ENCODE measurements at regions not wholly inside any gene's neighbourhood (a gene's known extent, or its start where the extent isn't known, plus 50 kb on each side); places are given as distances from the start of the nearest gene placed in this dataset.

- Histone ChIP-seq H3K27ac (ENCODE audit: low read length) (peak overlapping the region; percentile 82), H3K9me3 (ENCODE audit: control insufficient read depth in 1 of 2, low read length in 2 of 2) (no peaks in the 10 kb centered on the region), H3K27me3 (ENCODE audit: low read depth, low read length) (no peaks in the 10 kb centered on the region), H3K4me1 (ENCODE audit: control insufficient read depth in 1 of 2, insufficient read depth in 2 of 2, low read length in 2 of 2) (peaks cover 13 to 19% of the 10 kb centered on the region in 2 donors), H3K36me3 (ENCODE audit: control insufficient read depth in 1 of 2, insufficient read depth in 2 of 2, low read length in 2 of 2) (no peaks in the 10 kb centered on the region), H3K4me3 (ENCODE audit: low read depth in 1 of 2, low read length in 2 of 2) (no peak overlapping the region)
Observed at GRCh38 chr1:58883888-58884482, 100.1 kb upstream of the JUN start.

- peaks cover 13 to 19% of the 10 kb centered on the region in 2 donors for H3K4me1 ChIP-seq (ENCODE audit: control insufficient read depth in 1 of 2, insufficient read depth in 2 of 2, low read length in 2 of 2)
- no peak overlapping the region for H3K4me3 ChIP-seq (ENCODE audit: low read depth in 1 of 2, low read length in 2 of 2)
- peak overlapping the region; percentile 72 for H3K27ac ChIP-seq (ENCODE audit: low read length)
- no peaks in the 10 kb centered on the region for H3K9me3 ChIP-seq (ENCODE audit: control insufficient read depth in 1 of 2, low read length in 2 of 2)
- no peaks in the 10 kb centered on the region for H3K36me3 ChIP-seq (ENCODE audit: control insufficient read depth in 1 of 2, insufficient read depth in 2 of 2, low read length in 2 of 2)
- H3K27me3 ChIP-seq (ENCODE audit: low read depth, low read length), result no peaks in the 10 kb centered on the region
Observed at GRCh38 chr1:58884706-58885661, 101.1 kb upstream of the JUN start.

- Histone ChIP-seq H3K36me3 (ENCODE audit: control insufficient read depth in 1 of 2, insufficient read depth in 2 of 2, low read length in 2 of 2) (no peaks in the 10 kb centered on the region), H3K9me3 (ENCODE audit: control insufficient read depth in 1 of 2, low read length in 2 of 2) (no peaks in the 10 kb centered on the region), H3K4me3 (ENCODE audit: low read depth in 1 of 2, low read length in 2 of 2) (no peak overlapping the region), H3K4me1 (ENCODE audit: control insufficient read depth in 1 of 2, insufficient read depth in 2 of 2, low read length in 2 of 2) (peaks cover 13 to 19% of the 10 kb centered on the region in 2 donors), H3K27ac (ENCODE audit: low read length) (peak overlapping the region; percentile 72), H3K27me3 (ENCODE audit: low read depth, low read length) (no peaks in the 10 kb centered on the region)
Observed at GRCh38 chr1:58885998-58886397, 102.2 kb upstream of the JUN start.

GRCh38 chr1:58886611-58887010 lies 102.8 kb upstream of the JUN start:
- no peaks in the 10 kb centered on the region for H3K36me3 ChIP-seq (ENCODE audit: control insufficient read depth in 1 of 2, insufficient read depth in 2 of 2, low read length in 2 of 2)
- H3K9me3 ChIP-seq (ENCODE audit: control insufficient read depth in 1 of 2, low read length in 2 of 2), result no peaks in the 10 kb centered on the region
- peaks cover 13 to 19% of the 10 kb centered on the region in 2 donors for H3K4me1 ChIP-seq (ENCODE audit: control insufficient read depth in 1 of 2, insufficient read depth in 2 of 2, low read length in 2 of 2)
- no peaks in the 10 kb centered on the region for H3K27me3 ChIP-seq (ENCODE audit: low read depth, low read length)
- H3K27ac ChIP-seq (ENCODE audit: low read length), result no peak overlapping the region
- H3K4me3 ChIP-seq (ENCODE audit: low read depth in 1 of 2, low read length in 2 of 2), result no peak overlapping the region

GRCh38 chr1:58887059-58887458 lies 103.2 kb upstream of the JUN start:
- Histone ChIP-seq H3K4me3 (ENCODE audit: low read depth in 1 of 2, low read length in 2 of 2) (no peak overlapping the region), H3K27ac (ENCODE audit: low read length) (no peak overlapping the region), H3K27me3 (ENCODE audit: low read depth, low read length) (no peaks in the 10 kb centered on the region), H3K9me3 (ENCODE audit: control insufficient read depth in 1 of 2, low read length in 2 of 2) (no peaks in the 10 kb centered on the region), H3K4me1 (ENCODE audit: control insufficient read depth in 1 of 2, insufficient read depth in 2 of 2, low read length in 2 of 2) (peaks cover 13 to 19% of the 10 kb centered on the region in 2 donors), H3K36me3 (ENCODE audit: control insufficient read depth in 1 of 2, insufficient read depth in 2 of 2, low read length in 2 of 2) (no peaks in the 10 kb centered on the region)

GRCh38 chr1:58888833-58889232 lies 105.0 kb upstream of the JUN start:
- Histone ChIP-seq H3K9me3 (ENCODE audit: control insufficient read depth in 1 of 2, low read length in 2 of 2) (no peaks in the 10 kb centered on the region), H3K27me3 (ENCODE audit: low read depth, low read length) (no peaks in the 10 kb centered on the region), H3K4me3 (ENCODE audit: low read depth in 1 of 2, low read length in 2 of 2) (no peak overlapping the region), H3K4me1 (ENCODE audit: control insufficient read depth in 1 of 2, insufficient read depth in 2 of 2, low read length in 2 of 2) (peaks cover 8 to 26% of the 10 kb centered on the region in 2 donors), H3K36me3 (ENCODE audit: control insufficient read depth in 1 of 2, insufficient read depth in 2 of 2, low read length in 2 of 2) (no peaks in the 10 kb centered on the region), H3K27ac (ENCODE audit: low read length) (no peak overlapping the region)

- peaks cover 11 to 19% of the 10 kb centered on the region in 2 donors for H3K4me1 ChIP-seq (ENCODE audit: control insufficient read depth in 1 of 2, insufficient read depth in 2 of 2, low read length in 2 of 2)
- H3K27ac ChIP-seq (ENCODE audit: low read length), result no peak overlapping the region
- H3K9me3 ChIP-seq (ENCODE audit: control insufficient read depth in 1 of 2, low read length in 2 of 2), result no peaks in the 10 kb centered on the region
- no peaks in the 10 kb centered on the region for H3K36me3 ChIP-seq (ENCODE audit: control insufficient read depth in 1 of 2, insufficient read depth in 2 of 2, low read length in 2 of 2)
- H3K27me3 ChIP-seq (ENCODE audit: low read depth, low read length), result no peaks in the 10 kb centered on the region
- no peak overlapping the region for H3K4me3 ChIP-seq (ENCODE audit: low read depth in 1 of 2, low read length in 2 of 2)
Observed at GRCh38 chr1:58890113-58890512, 106.3 kb upstream of the JUN start.

- no peaks in the 10 kb centered on the region for H3K36me3 ChIP-seq (ENCODE audit: control insufficient read depth in 1 of 2, insufficient read depth in 2 of 2, low read length in 2 of 2)
- H3K9me3 ChIP-seq (ENCODE audit: control insufficient read depth in 1 of 2, low read length in 2 of 2), result no peaks in the 10 kb centered on the region
- H3K27me3 ChIP-seq (ENCODE audit: low read depth, low read length), result no peaks in the 10 kb centered on the region
- no peak overlapping the region for H3K27ac ChIP-seq (ENCODE audit: low read length)
- H3K4me1 ChIP-seq (ENCODE audit: control insufficient read depth in 1 of 2, insufficient read depth in 2 of 2, low read length in 2 of 2), result peaks cover 16 to 19% of the 10 kb centered on the region in 2 donors
- no peak overlapping the region for H3K4me3 ChIP-seq (ENCODE audit: low read depth in 1 of 2, low read length in 2 of 2)
Observed at GRCh38 chr1:58890609-58891008, 106.8 kb upstream of the JUN start.

GRCh38 chr1:58891347-58891746 lies 107.5 kb upstream of the JUN start:
- no peaks in the 10 kb centered on the region for H3K9me3 ChIP-seq (ENCODE audit: control insufficient read depth in 1 of 2, low read length in 2 of 2)
- H3K36me3 ChIP-seq (ENCODE audit: control insufficient read depth in 1 of 2, insufficient read depth in 2 of 2, low read length in 2 of 2), result no peaks in the 10 kb centered on the region
- no peak overlapping the region for H3K27ac ChIP-seq (ENCODE audit: low read length)
- no peaks in the 10 kb centered on the region for H3K27me3 ChIP-seq (ENCODE audit: low read depth, low read length)
- H3K4me3 ChIP-seq (ENCODE audit: low read depth in 1 of 2, low read length in 2 of 2), result no peak overlapping the region
- H3K4me1 ChIP-seq (ENCODE audit: control insufficient read depth in 1 of 2, insufficient read depth in 2 of 2, low read length in 2 of 2), result peaks cover 19 to 21% of the 10 kb centered on the region in 2 donors

- Histone ChIP-seq H3K27ac (ENCODE audit: low read length) (no peak overlapping the region), H3K4me3 (ENCODE audit: low read depth in 1 of 2, low read length in 2 of 2) (no peak overlapping the region), H3K36me3 (ENCODE audit: control insufficient read depth in 1 of 2, insufficient read depth in 2 of 2, low read length in 2 of 2) (no peaks in the 10 kb centered on the region), H3K4me1 (ENCODE audit: control insufficient read depth in 1 of 2, insufficient read depth in 2 of 2, low read length in 2 of 2) (peaks cover 29% of the 10 kb centered on the region in 2 donors), H3K27me3 (ENCODE audit: low read depth, low read length) (no peaks in the 10 kb centered on the region), H3K9me3 (ENCODE audit: control insufficient read depth in 1 of 2, low read length in 2 of 2) (no peaks in the 10 kb centered on the region)
Observed at GRCh38 chr1:58893257-58893869, 109.5 kb upstream of the JUN start.

- H3K4me3 ChIP-seq (ENCODE audit: low read depth in 1 of 2, low read length in 2 of 2), result no peak overlapping the region
- no peaks in the 10 kb centered on the region for H3K36me3 ChIP-seq (ENCODE audit: control insufficient read depth in 1 of 2, insufficient read depth in 2 of 2, low read length in 2 of 2)
- peak overlapping the region; percentile 42 for H3K27ac ChIP-seq (ENCODE audit: low read length)
- H3K9me3 ChIP-seq (ENCODE audit: control insufficient read depth in 1 of 2, low read length in 2 of 2), result no peaks in the 10 kb centered on the region
- no peaks in the 10 kb centered on the region for H3K27me3 ChIP-seq (ENCODE audit: low read depth, low read length)
- peaks cover 42 to 43% of the 10 kb centered on the region in 2 donors for H3K4me1 ChIP-seq (ENCODE audit: control insufficient read depth in 1 of 2, insufficient read depth in 2 of 2, low read length in 2 of 2)
Observed at GRCh38 chr1:58895082-58895481, 111.2 kb upstream of the JUN start.

Data from muscle layer of duodenum (tissue), 2 donors.